Sigmoid colon (tissue), 6 donors: ENCODE measurements at regions not wholly inside any gene's neighbourhood (a gene's known extent, or its start where the extent isn't known, plus 50 kb on each side); places are given as distances from the start of the nearest gene placed in this dataset.

Experiments
- DNase-seq: peaks from one replicate; pipeline ENCODE4 v3.0.0-alpha.2; 2019
- H3K27ac ChIP-seq, 4 donors: fragments of 200-600 bp; sonication (generic); one replicate each; pipeline ENCODE4 v1.5.1; 2016 to 2019; ENCODE audit warnings: mild to moderate bottlenecking in 1 of 4
- H3K27me3 ChIP-seq, 3 donors: fragments of 200-600 bp; sonication (generic); one replicate each; pipeline ENCODE4 v1.5.1; 2019; ENCODE audit warnings: mild to moderate bottlenecking in 1 of 3
- H3K36me3 ChIP-seq, 4 donors: fragments of 200-600 bp; sonication (generic); one replicate each; pipeline ENCODE4 v1.5.1; 2016 to 2019
- H3K4me1 ChIP-seq, 4 donors: fragments of 200-600 bp; sonication (generic); one replicate each; pipeline ENCODE4 v1.5.1; 2017 to 2019
- H3K4me3 ChIP-seq, 4 donors: fragments of 200-600 bp; sonication (generic); one replicate each; pipeline ENCODE4 v1.5.1; 2017 to 2019; ENCODE audit warnings: mild to moderate bottlenecking in 2 of 4, moderate library complexity in 1 of 4
- H3K9me3 ChIP-seq, 4 donors: fragments of 200-600 bp in 3 of 4; sonication (generic) in 3 of 4; one replicate each; pipeline versions ENCODE4 v1.5.1 to v1.6.1; 2013 to 2019
- CTCF ChIP-seq, 4 experiments: fragments of 450-650 bp in 3 of 4; fragments of 200-600 bp in 1 of 4; IDR thresholded peaks; one replicate each; pipeline ENCODE4 v1.5.1; 2016 to 2019; ENCODE audit warnings: antibody characterized with exemption in 4 of 4, mild to moderate bottlenecking in 3 of 4, moderate library complexity in 2 of 4
- EP300 ChIP-seq, 4 donors: sonication (generic); formaldehyde crosslinking; IDR thresholded peaks; one replicate each; pipeline ENCODE4 v1.6.1; 2017; ENCODE audit warnings: antibody characterized with exemption in 4 of 4
- POLR2A ChIP-seq, 2 donors: fragments of 450-650 bp; IDR thresholded peaks; one replicate each; pipeline ENCODE4 v1.6.1; 2016; ENCODE audit warnings: antibody characterized with exemption in 2 of 2, mild to moderate bottlenecking in 2 of 2, moderate library complexity in 2 of 2
- POLR2AphosphoS5 ChIP-seq, 4 donors: sonication (generic); formaldehyde crosslinking; IDR thresholded peaks; one replicate each; pipeline ENCODE4 v1.6.1; 2017; ENCODE audit warnings: antibody characterized with exemption in 4 of 4
- WGBS, 2 donors: extraction: QIAGEN DNeasy Blood & Tissue Kit; methylation state at CpG; one replicate each; pipeline ENCODE4 v1.1.7; 2013; 5-methylcytosine and 5-hydroxymethylcytosine counted together
- intact Hi-C: fragments of 100-400 bp; cut with DNase I; formaldehyde crosslinking; loops from one replicate; pipeline ENCODE4 v1.15.1; 2023
- donor health status: healthy with polysubstance abuse.
- donor health status: healthy.

- H3K4me3 ChIP-seq: no peak overlapping the region
- no peak for TF ChIP-seq POLR2A (IDR thresholded peaks at IDR 0.05)
- peak in 1 of 4 experiments; percentile 4 for TF ChIP-seq CTCF (IDR thresholded peaks at IDR 0.05)
Measured at GRCh38 chr20:47970282-47970903, 185.1 kb upstream of the SULF2 start.

GRCh38 chr20:47969426-47969825, 184.1 kb upstream of the SULF2 start:
- H3K9me3 ChIP-seq: no peaks in the 10 kb centered on the region
- no peak overlapping the region for H3K4me3 ChIP-seq
- no peaks in the 10 kb centered on the region for H3K36me3 ChIP-seq
- H3K27me3 ChIP-seq: no peaks in the 10 kb centered on the region
- no peaks in the 10 kb centered on the region for H3K4me1 ChIP-seq
- WGBS, 2 donors: 87 to 92% methylated on average over 6 of the region's 6 CpGs
- DNase-seq: no peak
- no peak overlapping the region for H3K27ac ChIP-seq
- intact Hi-C loops: no loop called here
- no peak for TF ChIP-seq POLR2AphosphoS5 (IDR thresholded peaks at IDR 0.05)
- TF ChIP-seq EP300 (IDR thresholded peaks at IDR 0.05): no peak
- TF ChIP-seq POLR2A (IDR thresholded peaks at IDR 0.05): no peak
- no peak for TF ChIP-seq CTCF (IDR thresholded peaks at IDR 0.05)

More at GRCh38 chr20:47970282-47970903, 185.1 kb upstream of the SULF2 start:
- no peaks in the 10 kb centered on the region for H3K4me1 ChIP-seq
- no peaks in the 10 kb centered on the region for H3K36me3 ChIP-seq
- intact Hi-C loops: no loop called here
- H3K27ac ChIP-seq: no peak overlapping the region
- H3K27me3 ChIP-seq: no peaks in the 10 kb centered on the region
- H3K9me3 ChIP-seq: no peaks in the 10 kb centered on the region
- no peak for DNase-seq
- WGBS, 2 donors: 80% methylated on average over 8 of the region's 8 CpGs

- no peaks in the 10 kb centered on the region for H3K9me3 ChIP-seq
- DNase-seq: no peak
- TF ChIP-seq POLR2AphosphoS5 (IDR thresholded peaks at IDR 0.05): no peak
- no peak for TF ChIP-seq CTCF (IDR thresholded peaks at IDR 0.05)
- no peak for TF ChIP-seq POLR2A (IDR thresholded peaks at IDR 0.05)
- TF ChIP-seq EP300 (IDR thresholded peaks at IDR 0.05): no peak
- H3K27me3 ChIP-seq: no peaks in the 10 kb centered on the region
- H3K4me1 ChIP-seq: no peaks in the 10 kb centered on the region
- H3K4me3 ChIP-seq: no peak overlapping the region
- WGBS, 2 donors: 92 to 93% methylated on average over 31 of the region's 31 CpGs
- intact Hi-C loops: no loop called here
- H3K27ac ChIP-seq: no peak overlapping the region
- H3K36me3 ChIP-seq: no peaks in the 10 kb centered on the region
Measured at GRCh38 chr20:47968541-47969310, 183.4 kb upstream of the SULF2 start.

DNA sequence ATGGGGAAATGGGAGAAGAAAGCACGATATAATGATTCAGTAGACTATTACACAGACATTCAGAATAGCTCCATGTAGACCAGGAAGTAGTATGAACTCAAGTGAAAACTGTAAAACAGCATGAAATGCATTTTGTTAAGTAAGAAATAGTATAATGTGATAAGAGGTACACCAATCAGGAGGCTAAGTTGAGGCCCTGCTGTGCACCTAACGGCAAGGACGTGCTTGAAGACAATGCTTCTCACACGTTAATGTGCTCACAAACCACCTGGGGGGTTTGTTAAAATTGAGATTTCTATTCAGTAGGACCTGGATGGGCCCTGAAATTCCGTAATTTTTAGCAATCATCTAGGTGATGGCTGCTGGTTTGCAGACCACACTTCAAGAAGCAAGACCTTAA, 178.9 kb upstream of the SULF2 start:
- Histone ChIP-seq H3K9me3 (no peaks in the 10 kb centered on the region), H3K27ac (no peak overlapping the region), H3K4me1 (no peaks in the 10 kb centered on the region), H3K4me3 (no peak overlapping the region), H3K36me3 (no peaks in the 10 kb centered on the region), H3K27me3 (no peaks in the 10 kb centered on the region)
- TF ChIP-seq POLR2AphosphoS5 (IDR thresholded peaks at IDR 0.05): no peak
- TF ChIP-seq EP300 (IDR thresholded peaks at IDR 0.05): no peak
- TF ChIP-seq POLR2A (IDR thresholded peaks at IDR 0.05): no peak
- intact Hi-C loops: no loop called here
- WGBS, 2 donors: 80 to 90% methylated on average over 5 of the region's 5 CpGs
- no peak for DNase-seq

DNA sequence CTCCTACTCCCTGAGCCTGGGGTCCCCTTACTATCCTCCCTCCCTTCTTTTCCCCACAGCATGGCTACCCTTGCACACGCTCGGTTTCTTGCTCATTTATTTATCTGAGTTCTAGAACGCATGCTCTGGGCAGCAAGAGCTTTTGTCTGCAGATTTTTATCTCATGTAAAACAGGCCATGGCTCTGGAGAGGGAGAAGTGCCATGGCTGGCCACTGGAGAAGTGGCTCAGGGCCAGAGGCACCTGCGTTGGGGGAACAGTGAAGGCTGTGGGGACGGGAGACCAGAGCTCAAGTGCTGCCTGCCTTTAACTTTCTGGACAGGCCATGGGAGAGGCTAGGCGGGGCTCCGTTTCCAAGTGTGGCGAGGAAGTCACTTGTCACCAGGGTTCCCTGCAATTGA, 177.7 kb upstream of the SULF2 start:
- no peaks in the 10 kb centered on the region for H3K9me3 ChIP-seq
- H3K4me1 ChIP-seq: peaks cover 0 to 8% (median 7%) of the 10 kb centered on the region in 4 donors
- H3K4me3 ChIP-seq: no peak overlapping the region
- H3K36me3 ChIP-seq: no peaks in the 10 kb centered on the region
- DNase-seq: no peak
- intact Hi-C loops: no loop called here
- no peak overlapping the region for H3K27ac ChIP-seq
- H3K27me3 ChIP-seq: no peaks in the 10 kb centered on the region
- 56 to 62% methylated on average over 8 of the region's 8 CpGs for WGBS, 2 donors
- no peak for TF ChIP-seq POLR2AphosphoS5 (IDR thresholded peaks at IDR 0.05)
- TF ChIP-seq POLR2A (IDR thresholded peaks at IDR 0.05): no peak
- TF ChIP-seq CTCF (IDR thresholded peaks at IDR 0.05): no peak
- TF ChIP-seq EP300 (IDR thresholded peaks at IDR 0.05): no peak
